Neuronal stem cell (in vitro differentiated cells): ENCODE measurements at regions not wholly inside any gene's neighbourhood (a gene's known extent, or its start where the extent isn't known, plus 50 kb on each side); places are given as distances from the start of the nearest gene placed in this dataset.
"Not testable (repeated sequence)": the region's sequence is repeated elsewhere in the genome, so short reads cannot be mapped to it uniquely, and the experiment has no call there.

ENCODE experiments used
- DNase-seq: peaks from one replicate; pipeline ENCODE4 v3.0.0-alpha.2; 2013; ENCODE audit warnings: low spot score
- H2AFZ ChIP-seq: one replicate; pipeline ENCODE4 v1.6.1; 2013; ENCODE audit warnings: mild to moderate bottlenecking, low read length, inconsistent platforms
- H2AK5ac ChIP-seq: 2 replicates; pipeline ENCODE4 v1.6.1; 2013; ENCODE audit warnings: low read depth, mild to moderate bottlenecking, inconsistent platforms, low read length, moderate library complexity, mixed read lengths
- H2BK120ac ChIP-seq: 2 replicates; pipeline ENCODE4 v1.6.1; 2013; ENCODE audit warnings: low read depth, mild to moderate bottlenecking, inconsistent platforms, low read length, moderate library complexity, mixed read lengths
- H2BK12ac ChIP-seq: one replicate; pipeline ENCODE4 v1.6.1; 2013; ENCODE audit warnings: low read length, inconsistent platforms
- H2BK15ac ChIP-seq: 2 replicates; pipeline ENCODE4 v1.6.1; 2013; ENCODE audit warnings: mild to moderate bottlenecking, low read length, inconsistent platforms, mixed read lengths
- H2BK5ac ChIP-seq: one replicate; pipeline ENCODE4 v1.6.1; 2013; ENCODE audit warnings: inconsistent platforms, mild to moderate bottlenecking, low read length, moderate library complexity
- H3K14ac ChIP-seq: one replicate; pipeline ENCODE4 v1.6.1; 2013; ENCODE audit warnings: low read length, inconsistent platforms
- H3K18ac ChIP-seq: 2 replicates; pipeline ENCODE4 v1.6.1; 2013; ENCODE audit warnings: low read length, inconsistent platforms
- H3K23ac ChIP-seq: 2 replicates; pipeline ENCODE4 v1.6.1; 2013; ENCODE audit warnings: low read depth, mild to moderate bottlenecking, mixed read lengths, low read length, inconsistent platforms; ENCODE audit not compliant: poor library complexity
- H3K27ac ChIP-seq: replicated peaks from 3 replicates; pipeline ENCODE4 v1.5.1; 2013; ENCODE audit warnings: low read length, inconsistent platforms
- H3K27me3 ChIP-seq, 3 experiments: 2 replicates each; pipeline ENCODE4 v1.6.1; 2013; ENCODE audit warnings: low read length in 3 of 3, mild to moderate bottlenecking in 2 of 3, inconsistent platforms in 1 of 3, low read depth in 1 of 3, mixed read lengths in 1 of 3, moderate library complexity in 1 of 3; ENCODE audit not compliant: control insufficient read depth in 3 of 3, insufficient read depth in 3 of 3
- H3K36me3 ChIP-seq, 2 donors: replicated peaks in 1 of 2; 2 replicates each; pipeline ENCODE4 v1.6.1; 2013; ENCODE audit warnings: low read length in 2 of 2; ENCODE audit not compliant: control insufficient read depth in 2 of 2, insufficient read depth in 2 of 2
- H3K4ac ChIP-seq: 2 replicates; pipeline ENCODE4 v1.6.1; 2013; ENCODE audit warnings: inconsistent platforms, mild to moderate bottlenecking, low read length, moderate library complexity
- H3K4me1 ChIP-seq, 2 donors: 1 replicate in 1 of 2; 2 replicates in 1 of 2; pipeline ENCODE4 v1.6.1; 2013; ENCODE audit warnings: low read length in 2 of 2, low read depth in 1 of 2; ENCODE audit not compliant: control insufficient read depth in 2 of 2, insufficient read depth in 1 of 2
- H3K4me2 ChIP-seq: one replicate; pipeline ENCODE4 v1.6.1; 2013; ENCODE audit warnings: mild to moderate bottlenecking, low read length, inconsistent platforms; ENCODE audit not compliant: insufficient read depth, poor library complexity, severe bottlenecking
- H3K4me3 ChIP-seq, 2 donors: 2 replicates each; pipeline ENCODE4 v1.5.1; 2013; ENCODE audit warnings: low read length in 2 of 2, mild to moderate bottlenecking in 2 of 2, inconsistent platforms in 1 of 2, moderate library complexity in 1 of 2
- H3K79me1 ChIP-seq: one replicate; pipeline ENCODE4 v1.6.1; 2013; ENCODE audit warnings: low read depth, mild to moderate bottlenecking, inconsistent platforms, low read length, moderate library complexity
- H3K9ac ChIP-seq: one replicate; pipeline ENCODE4 v1.6.1; 2013; ENCODE audit warnings: mild to moderate bottlenecking, low read depth, low read length, inconsistent platforms; ENCODE audit not compliant: poor library complexity
- H3K9me3 ChIP-seq, 2 donors: replicated peaks in 1 of 2; 2 replicates each; pipeline versions ENCODE3 to v1.6.1; 2013; ENCODE audit warnings: low read length in 2 of 2, mild to moderate bottlenecking in 2 of 2, inconsistent platforms in 1 of 2, low read depth in 1 of 2, mixed read lengths in 1 of 2, moderate library complexity in 1 of 2; ENCODE audit not compliant: control insufficient read depth in 2 of 2, insufficient read depth in 1 of 2
- H4K8ac ChIP-seq: one replicate; pipeline ENCODE4 v1.6.1; 2013; ENCODE audit warnings: low read depth, mild to moderate bottlenecking, inconsistent platforms, low read length, moderate library complexity
- H4K91ac ChIP-seq: one replicate; pipeline ENCODE4 v1.6.1; 2013; ENCODE audit warnings: low read length, low read depth, mild to moderate bottlenecking, inconsistent platforms; ENCODE audit not compliant: poor library complexity
- WGBS, 2 donors: extraction: QIAGEN DNeasy Blood & Tissue Kit; methylation state at CpG; one replicate each; pipeline ENCODE4 v1.1.7; 2013; ENCODE audit warnings: missing lambda C conversion rate in 2 of 2, mixed read lengths in 1 of 2; ENCODE audit not compliant: insufficient read length in 2 of 2, insufficient replicate concordance in 1 of 2; ENCODE audit errors: extremely low coverage in 2 of 2; 5-methylcytosine and 5-hydroxymethylcytosine counted together

DNA sequence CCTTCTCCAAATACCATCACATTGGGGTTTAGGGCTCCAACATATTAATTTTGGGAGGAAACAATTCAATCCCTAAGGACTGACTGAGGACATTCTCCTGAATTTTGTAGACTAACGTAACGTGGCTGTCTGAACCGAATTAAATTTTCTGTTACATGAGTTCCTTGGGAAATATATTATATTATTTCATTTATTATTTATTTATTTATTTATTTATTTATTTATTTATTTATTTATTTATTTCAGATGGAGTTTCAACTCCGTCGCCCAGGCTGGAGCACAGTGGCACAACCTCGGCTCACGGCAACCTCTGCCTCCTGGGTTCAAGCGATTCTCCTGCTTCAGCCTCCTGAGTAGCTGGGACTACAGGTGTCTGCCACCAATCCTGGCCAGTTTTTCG, 193.2 kb upstream of the EXOC2 start:
- not testable (repeated sequence) for H2BK15ac ChIP-seq, DNase-seq, H2AK5ac ChIP-seq, H3K79me1 ChIP-seq, H3K4ac ChIP-seq, H3K9ac ChIP-seq, H4K8ac ChIP-seq, H3K14ac ChIP-seq, H3K9me3 ChIP-seq, H3K36me3 ChIP-seq, H2BK120ac ChIP-seq, H2BK5ac ChIP-seq, H3K4me3 ChIP-seq, H3K4me1 ChIP-seq, H3K18ac ChIP-seq, H3K23ac ChIP-seq, H4K91ac ChIP-seq, H3K27ac ChIP-seq, H3K27me3 ChIP-seq, H2AFZ ChIP-seq, H3K4me2 ChIP-seq, H2BK12ac ChIP-seq
- no CpG with 5 or more reads among the region's 9 CpGs for WGBS, 2 donors

DNA sequence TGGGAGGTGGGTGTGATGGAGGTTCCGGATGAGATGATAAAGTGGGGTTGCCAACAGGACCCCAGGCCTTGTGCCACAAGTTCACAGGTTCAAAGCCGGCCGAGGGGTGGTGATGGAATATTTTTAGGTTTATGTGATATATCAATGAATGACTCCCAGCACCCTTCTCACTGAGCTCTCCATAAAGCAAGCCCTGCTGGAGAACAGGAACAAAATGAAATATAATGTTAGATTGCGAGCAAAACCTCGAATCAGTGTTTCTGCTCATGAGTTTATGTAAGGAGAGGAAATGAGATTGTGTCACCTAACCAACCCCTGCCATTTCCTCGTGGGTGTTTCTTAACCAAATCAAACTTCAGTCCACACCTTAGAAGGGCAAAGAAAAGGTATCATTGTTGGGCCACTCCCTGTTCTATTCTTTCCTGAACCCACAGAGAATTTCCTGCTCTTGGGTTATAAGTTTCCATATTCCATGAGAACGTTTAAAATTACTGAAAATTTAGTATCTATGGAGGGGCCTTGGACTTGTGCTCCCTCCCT, 192.2 kb upstream of the EXOC2 start:
- no peaks in the 10 kb centered on the region for H3K4me1 ChIP-seq
- H4K91ac ChIP-seq, result no peak overlapping the region
- no peaks in the 10 kb centered on the region for H3K79me1 ChIP-seq
- no peak overlapping the region for H2BK120ac ChIP-seq
- H3K9me3 ChIP-seq, result no peaks in the 10 kb centered on the region
- no peak overlapping the region for H3K4ac ChIP-seq
- H3K4me3 ChIP-seq, result no peak overlapping the region
- H3K9ac ChIP-seq, result no peak overlapping the region
- H3K27me3 ChIP-seq, result no peaks in the 10 kb centered on the region
- WGBS, 2 donors, result no CpG with 5 or more reads among the region's 7 CpGs
- no peak overlapping the region for H3K23ac ChIP-seq
- no peak overlapping the region for H3K27ac ChIP-seq
- no peak overlapping the region for H2BK12ac ChIP-seq
- H2AFZ ChIP-seq, result no peak overlapping the region
- H2BK15ac ChIP-seq, result no peak overlapping the region
- H2AK5ac ChIP-seq, result no peak overlapping the region
- H2BK5ac ChIP-seq, result no peak overlapping the region
- no peak overlapping the region for H3K4me2 ChIP-seq
- no peak overlapping the region for H3K14ac ChIP-seq
- H3K18ac ChIP-seq, result no peak overlapping the region
- no peak for DNase-seq
- H4K8ac ChIP-seq, result no peak overlapping the region
- H3K36me3 ChIP-seq, result no peaks in the 10 kb centered on the region

DNA sequence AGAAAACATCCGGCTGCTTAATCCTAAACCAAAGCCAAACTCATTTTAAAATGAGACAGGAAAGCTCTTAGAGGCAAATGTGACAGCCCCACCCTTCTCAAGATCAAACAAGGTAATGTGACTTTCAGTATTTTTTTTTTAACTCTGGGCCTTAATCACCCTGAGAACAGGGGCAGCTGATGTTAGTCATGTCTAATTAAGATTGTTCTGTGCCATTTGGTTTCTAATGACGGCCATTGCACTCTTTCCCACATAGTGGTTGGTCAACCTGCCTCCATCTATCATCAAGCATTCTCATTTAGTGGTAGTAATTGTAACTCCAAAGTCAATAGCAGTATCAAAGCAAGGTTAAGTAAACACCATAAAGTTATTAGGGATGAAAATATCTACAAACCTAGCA, 191.6 kb upstream of the EXOC2 start:
- no peak overlapping the region for H3K4me3 ChIP-seq
- H3K9me3 ChIP-seq, result no peaks in the 10 kb centered on the region
- no CpG with 5 or more reads among the region's 2 CpGs for WGBS, 2 donors
- H2BK12ac ChIP-seq, result no peak overlapping the region
- no peaks in the 10 kb centered on the region for H3K4me1 ChIP-seq
- no peak overlapping the region for H2BK120ac ChIP-seq
- H3K14ac ChIP-seq, result no peak overlapping the region
- no peaks in the 10 kb centered on the region for H3K27me3 ChIP-seq
- H3K4me2 ChIP-seq, result no peak overlapping the region
- no peak overlapping the region for H4K91ac ChIP-seq
- no peak overlapping the region for H3K9ac ChIP-seq
- no peaks in the 10 kb centered on the region for H3K79me1 ChIP-seq
- no peak overlapping the region for H2AK5ac ChIP-seq
- H3K27ac ChIP-seq, result no peak overlapping the region
- H2AFZ ChIP-seq, result no peak overlapping the region
- H3K18ac ChIP-seq, result no peak overlapping the region
- no peak overlapping the region for H2BK15ac ChIP-seq
- H2BK5ac ChIP-seq, result no peak overlapping the region
- no peak overlapping the region for H4K8ac ChIP-seq
- H3K4ac ChIP-seq, result no peak overlapping the region
- no peak overlapping the region for H3K23ac ChIP-seq
- H3K36me3 ChIP-seq, result no peaks in the 10 kb centered on the region
- no peak for DNase-seq

- Histone ChIP-seq H3K4me2 (no peak overlapping the region), H2AK5ac (no peak overlapping the region), H3K18ac (peak overlapping the region; percentile 89), H3K9me3 (no peaks in the 10 kb centered on the region), H3K4ac (no peak overlapping the region), H3K14ac (no peak overlapping the region), H2BK5ac (no peak overlapping the region), H4K91ac (no peak overlapping the region), H3K36me3 (no peaks in the 10 kb centered on the region), H2BK12ac (peak overlapping the region; percentile 27), H3K4me1 (no peaks in the 10 kb centered on the region), H3K4me3 (no peak overlapping the region), H4K8ac (no peak overlapping the region), H3K23ac (no peak overlapping the region), H3K9ac (no peak overlapping the region), H2BK120ac (no peak overlapping the region), H3K27ac (no peak overlapping the region), H2BK15ac (no peak overlapping the region), H2AFZ (no peak overlapping the region), H3K27me3 (no peaks in the 10 kb centered on the region), H3K79me1 (no peaks in the 10 kb centered on the region)
- no peak for DNase-seq
- WGBS, 2 donors, result no CpG with 5 or more reads among the region's 11 CpGs
Observed at GRCh38 chr6:882084-882598, 189.2 kb upstream of the EXOC2 start.
